HL-60 (cell line): ENCODE measurements at regions not wholly inside any gene's neighbourhood (a gene's known extent, or its start where the extent isn't known, plus 50 kb on each side); places are given as distances from the start of the nearest gene placed in this dataset.

Source experiments
- DNase-seq, 2 experiments: peaks; one replicate each; pipeline ENCODE4 v3.0.0-alpha.2; 2010 to 2020; ENCODE audit warnings: low read depth in 1 of 2, low spot score in 1 of 2
- H3K27ac ChIP-seq: fragments of 250-450 bp; sonication (Bioruptor Pico); replicated peaks from 2 replicates; pipeline ENCODE4 v1.5.1; 2020; ENCODE audit warnings: mild to moderate bottlenecking, moderate library complexity
- H3K27me3 ChIP-seq: fragments of 250-450 bp; sonication (Bioruptor Pico); 2 replicates; pipeline ENCODE4 v1.5.1; 2021; ENCODE audit warnings: mild to moderate bottlenecking, moderate library complexity; ENCODE audit not compliant: insufficient read depth, poor library complexity, severe bottlenecking
- H3K4me3 ChIP-seq: replicated peaks from 2 replicates; pipeline ENCODE4 v1.5.1; 2011; ENCODE audit warnings: mild to moderate bottlenecking, control low read depth, low read length; ENCODE audit not compliant: insufficient read depth
- CTCF ChIP-seq: IDR thresholded peaks from one replicate; pipeline ENCODE4 v1.5.1; 2011; ENCODE audit warnings: low read length, control low read depth, inconsistent platforms; ENCODE audit not compliant: insufficient read depth
- GABPA ChIP-seq: IDR thresholded peaks from 2 replicates; pipeline ENCODE4 v1.6.1; 2012; ENCODE audit warnings: low read depth
- POLR2AphosphoS5 ChIP-seq: IDR thresholded peaks from 2 replicates; pipeline ENCODE4 v1.6.1; 2012; ENCODE audit warnings: low read depth
- REST ChIP-seq: IDR thresholded peaks from 2 replicates; pipeline ENCODE4 v1.6.1; 2012; ENCODE audit warnings: low read depth; ENCODE audit not compliant: insufficient replicate concordance
- SPI1 ChIP-seq: IDR thresholded peaks from 2 replicates; pipeline ENCODE4 v1.6.1; 2012; ENCODE audit warnings: low read depth, mild to moderate bottlenecking, borderline replicate concordance

- no peaks in the 10 kb centered on the region for H3K27me3 ChIP-seq
- DNase-seq: no peak
- TF ChIP-seq REST (no peak), POLR2AphosphoS5 (no peak), GABPA (no peak), CTCF (no peak), SPI1 (no peak)
- H3K27ac ChIP-seq: no peak overlapping the region
- H3K4me3 ChIP-seq: no peak overlapping the region
These were observed 224.6 kb downstream of the BCOR start for GRCh38 chrX:39873117-39873516.

GRCh38 chrX:39874202-39874816 is 223.4 kb downstream of the BCOR start:
- TF ChIP-seq GABPA (no peak), REST (no peak), POLR2AphosphoS5 (no peak), SPI1 (no peak), CTCF (no peak)
- DNase-seq: no peak

GRCh38 chrX:39875834-39876628 is 221.7 kb downstream of the BCOR start:
- no peak overlapping the region for H3K4me3 ChIP-seq
- H3K27ac ChIP-seq: no peak overlapping the region
- TF ChIP-seq REST: no peak
- TF ChIP-seq SPI1: no peak
- no peak for TF ChIP-seq GABPA
- no peak for TF ChIP-seq CTCF
- TF ChIP-seq POLR2AphosphoS5: no peak
- no peak for DNase-seq
- no peaks in the 10 kb centered on the region for H3K27me3 ChIP-seq

More at GRCh38 chrX:39874202-39874816, 223.4 kb downstream of the BCOR start:
- H3K27ac ChIP-seq: no peak overlapping the region
- no peaks in the 10 kb centered on the region for H3K27me3 ChIP-seq
- no peak overlapping the region for H3K4me3 ChIP-seq
